HCT116 (cell line): ENCODE measurements at regions not wholly inside any gene's neighbourhood (a gene's known extent, or its start where the extent isn't known, plus 50 kb on each side); places are given as distances from the start of the nearest gene placed in this dataset.

Source experiments
- ATAC-seq: fragments of 200-7000 bp; cut with Tn5 transposase; 2 replicates; pipeline ENCODE4 v1.9.1; 2020; ENCODE audit warnings: mild to moderate bottlenecking, moderate library complexity
- BruUV-seq: library from RNA; stranded (reverse); fragments of 400-500 nt; replicated peaks from 2 replicates; lab custom pipeline; 2021; lab: Mats Ljungman, UMichigan
- CTCF ChIA-PET: fragments of 300-600 bp; sonication (Branson Sonifier 250); formaldehyde crosslinking; loops from one replicate; lab custom pipeline; 2021; ENCODE audit warnings: antibody characterized with exemption; lab: Charles Lee
- POLR2A ChIA-PET: fragments of 300-600, 350-600 bp; sonication (Branson Sonifier 250); formaldehyde crosslinking; loops from one replicate; lab custom pipeline; 2021; ENCODE audit warnings: antibody characterized with exemption; lab: Charles Lee
- RAD21 ChIA-PET, 2 experiments: fragments of 300-600 bp; sonication (Branson Sonifier 250); formaldehyde crosslinking; loops; one replicate each; lab custom pipeline; 2023; ENCODE audit warnings: low total read pairs in 2 of 2; ENCODE audit not compliant: uncharacterized antibody in 2 of 2, unreplicated experiment in 2 of 2, low non-redundant PET in 1 of 2; lab: Charles Lee
- DNase-seq: peaks from one replicate; pipeline ENCODE4 v3.0.0-alpha.2; 2010; ENCODE audit warnings: low read depth, low spot score
- H2AFZ ChIP-seq: fragments of 200-600 bp; shearing (Covaris generic), sonication (generic); 2 replicates; pipeline ENCODE4 v1.6.1; 2017; ENCODE audit warnings: low read depth, mixed run types, mixed read lengths, antibody characterized with exemption, low read length; ENCODE audit not compliant: poor library complexity, severe bottlenecking
- H3K27ac ChIP-seq: 2 replicates; pipeline ENCODE4 v1.5.1; 2012; ENCODE audit warnings: low read depth, low read length
- H3K27me3 ChIP-seq: fragments of 200-600 bp; sonication (generic); 2 replicates; pipeline ENCODE4 v1.6.1; 2016; ENCODE audit warnings: mixed run types, low read length, mixed read lengths; ENCODE audit not compliant: insufficient read depth
- H3K36me3 ChIP-seq, 2 experiments: fragments of 200-500 bp in 1 of 2; fragments of 200-600 bp in 1 of 2; sonication (Bioruptor generic) in 1 of 2; sonication (generic) in 1 of 2; 2 replicates each; pipeline versions ENCODE4 v1.5.1 to v1.6.1; 2014 to 2016; ENCODE audit warnings: low read length in 2 of 2, inconsistent platforms in 1 of 2, mixed read lengths in 1 of 2, mixed run types in 1 of 2; ENCODE audit not compliant: insufficient read depth in 2 of 2, control insufficient read depth in 1 of 2
- H3K4me1 ChIP-seq, 2 experiments: fragments of 200-600 bp in 1 of 2; sonication (generic) in 1 of 2; 2 replicates each; pipeline versions ENCODE4 v1.5.1 to v1.6.1; 2012 to 2017; ENCODE audit warnings: low read length in 2 of 2, inconsistent platforms in 1 of 2, mild to moderate bottlenecking in 1 of 2, mixed read lengths in 1 of 2, mixed run types in 1 of 2, moderate library complexity in 1 of 2; ENCODE audit not compliant: insufficient read depth in 2 of 2, control insufficient read depth in 1 of 2
- H3K4me2 ChIP-seq: fragments of 200-600 bp; sonication (generic); 2 replicates; pipeline ENCODE4 v1.6.1; 2017; ENCODE audit warnings: mixed run types, low read length, mixed read lengths
- H3K4me3 ChIP-seq, 2 experiments: fragments of 200-600 bp in 1 of 2; sonication (generic) in 1 of 2; replicated peaks in 1 of 2; 2 replicates each; pipeline ENCODE4 v1.5.1; 2011 to 2016; ENCODE audit warnings: low read length in 2 of 2, control low read depth in 1 of 2, low read depth in 1 of 2, mild to moderate bottlenecking in 1 of 2, mixed read lengths in 1 of 2, mixed run types in 1 of 2
- H3K79me2 ChIP-seq: fragments of 200-600 bp; sonication (generic); 2 replicates; pipeline ENCODE4 v1.6.1; 2017; ENCODE audit warnings: mild to moderate bottlenecking, mixed run types, low read length, moderate library complexity, mixed read lengths; ENCODE audit not compliant: insufficient read depth
- H3K9ac ChIP-seq: fragments of 200-600 bp; sonication (generic); 2 replicates; pipeline ENCODE4 v1.6.1; 2016; ENCODE audit warnings: low read length, mixed read lengths
- H3K9me2 ChIP-seq: fragments of 200-600 bp; sonication (generic), shearing (Covaris generic); 2 replicates; pipeline ENCODE4 v1.6.1; 2017; ENCODE audit warnings: mixed run types, mild to moderate bottlenecking, moderate library complexity; ENCODE audit not compliant: insufficient read depth
- H3K9me3 ChIP-seq, 2 experiments: fragments of 200-500 bp in 1 of 2; fragments of 200-600 bp in 1 of 2; sonication (Bioruptor generic) in 1 of 2; sonication (generic) in 1 of 2; 2 replicates each; pipeline ENCODE4 v1.6.1; 2014 to 2017; ENCODE audit warnings: low read length in 2 of 2, mixed read lengths in 2 of 2, inconsistent platforms in 1 of 2, low read depth in 1 of 2, mild to moderate bottlenecking in 1 of 2, mixed run types in 1 of 2, moderate library complexity in 1 of 2; ENCODE audit not compliant: control insufficient read depth in 1 of 2, insufficient read depth in 1 of 2
- H4K20me1 ChIP-seq: fragments of 200-600 bp; sonication (generic), shearing (Covaris generic); 2 replicates; pipeline ENCODE4 v1.6.1; 2017; ENCODE audit warnings: mixed run types, mild to moderate bottlenecking, moderate library complexity; ENCODE audit not compliant: insufficient read depth
- CBX3 ChIP-seq: IDR thresholded peaks from 2 replicates; pipeline ENCODE4 v1.6.1; 2012; ENCODE audit warnings: low read depth
- CTCF ChIP-seq, 3 experiments: fragments of 200-600 bp in 1 of 3; sonication (generic) in 1 of 3; IDR thresholded peaks in 2 of 3; conservative IDR thresholded peaks in 1 of 3; 2 replicates each; pipeline ENCODE4 v1.5.1; 2012 to 2017; ENCODE audit warnings: low read depth in 2 of 3, low read length in 2 of 3, antibody characterized with exemption in 1 of 3, borderline replicate concordance in 1 of 3, control low read depth in 1 of 3, mild to moderate bottlenecking in 1 of 3, mixed read lengths in 1 of 3, mixed run types in 1 of 3, moderate library complexity in 1 of 3; ENCODE audit not compliant: insufficient read depth in 1 of 3
- EZH2phosphoT487 ChIP-seq: fragments of 200-600 bp; IDR thresholded peaks from 2 replicates; pipeline ENCODE4 v1.6.1; 2018; ENCODE audit warnings: antibody characterized with exemption, borderline replicate concordance
- JUND ChIP-seq: IDR thresholded peaks from 2 replicates; pipeline ENCODE4 v1.6.1; 2012
- RAD21 ChIP-seq: IDR thresholded peaks from 2 replicates; pipeline ENCODE4 v1.6.1; 2012; ENCODE audit warnings: low read depth, mild to moderate bottlenecking
- SP1 ChIP-seq: IDR thresholded peaks from 2 replicates; pipeline ENCODE4 v1.6.1; 2012; ENCODE audit warnings: low read depth
- YY1 ChIP-seq: IDR thresholded peaks from 2 replicates; pipeline ENCODE4 v1.6.1; 2011; ENCODE audit warnings: low read length, low read depth, moderate library complexity, mild to moderate bottlenecking; ENCODE audit not compliant: insufficient replicate concordance; ENCODE audit errors: extremely low read depth
- ZBTB33 ChIP-seq: IDR thresholded peaks from 2 replicates; pipeline ENCODE4 v1.6.1; 2011; ENCODE audit warnings: mild to moderate bottlenecking, low read length, moderate library complexity; ENCODE audit not compliant: insufficient replicate concordance; ENCODE audit errors: extremely low read depth
- intact Hi-C: fragments of 100-400 bp; cut with micrococcal nuclease; formaldehyde crosslinking; loops from 2 replicates; pipeline ENCODE4 v1.10.0; 2022

- Histone ChIP-seq H3K9ac (no peak overlapping the region), H3K4me2 (no peak overlapping the region), H3K9me3 (no peaks in the 10 kb centered on the region), H3K4me3 (no peak overlapping the region), H3K27me3 (no peaks in the 10 kb centered on the region), H3K79me2 (no peaks in the 10 kb centered on the region), H3K27ac (no peak overlapping the region), H3K36me3 (no peaks in the 10 kb centered on the region), H4K20me1 (no peaks in the 10 kb centered on the region), H3K4me1 (no peaks in the 10 kb centered on the region), H2AFZ (no peak overlapping the region), H3K9me2 (no peaks in the 10 kb centered on the region)
- intact Hi-C loops, result no loop called here
- POLR2A ChIA-PET, result no interaction called here
- RAD21 ChIA-PET, result no interaction called here
- CTCF ChIA-PET, result no interaction called here
- DNase-seq, result no peak
- BruUV-seq, result no TSS peak
- no peak for TF ChIP-seq CBX3
- no peak for TF ChIP-seq EZH2phosphoT487
- no peak for TF ChIP-seq CTCF (IDR thresholded peaks at IDR 0.05 in 2 of 3, conservative IDR thresholded peaks at IDR 0.05 in 1 of 3; ENCODE audit: borderline replicate concordance in 1 of 3, insufficient read depth in 1 of 3, low read depth in 2 of 3, low read length in 2 of 3)
- no peak for TF ChIP-seq SP1
- TF ChIP-seq YY1, result no peak
- TF ChIP-seq JUND, result no peak
- no peak for TF ChIP-seq RAD21
- no peak for TF ChIP-seq ZBTB33
- ATAC-seq, result no peak
Measured at GRCh38 chr13:47175172-47175866, 278.5 kb upstream of the HTR2A start.
